SKM-1 treated with dmso at 0.1 percent for 144 hours (cell line): ENCODE measurements at regions not wholly inside any gene's neighbourhood (a gene's known extent, or its start where the extent isn't known, plus 50 kb on each side); places are given as distances from the start of the nearest gene placed in this dataset.

Experiments used
- DNase-seq: peaks from one replicate; lab custom pipeline; 2025; ENCODE audit not compliant: unreplicated experiment; lab: John Stamatoyannopoulos, UW

DNA sequence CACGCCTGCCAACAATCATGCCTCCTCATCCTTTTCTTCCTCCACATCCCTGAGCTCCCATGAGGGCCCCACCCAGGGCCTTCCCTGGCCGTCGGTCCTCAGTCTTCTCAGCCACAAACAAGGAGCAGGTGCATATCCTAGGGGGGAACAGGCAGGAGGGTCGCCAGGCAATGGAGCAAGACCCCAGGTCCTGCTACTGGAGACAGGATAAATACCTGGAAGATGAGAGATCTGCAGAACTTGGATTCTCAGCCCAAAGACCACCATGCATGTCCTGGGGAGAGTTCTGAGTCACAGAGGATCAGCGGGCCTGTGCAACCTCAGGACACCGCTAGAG, 344.7 kb upstream of the TSHZ3 start:
- no peak for DNase-seq

DNA sequence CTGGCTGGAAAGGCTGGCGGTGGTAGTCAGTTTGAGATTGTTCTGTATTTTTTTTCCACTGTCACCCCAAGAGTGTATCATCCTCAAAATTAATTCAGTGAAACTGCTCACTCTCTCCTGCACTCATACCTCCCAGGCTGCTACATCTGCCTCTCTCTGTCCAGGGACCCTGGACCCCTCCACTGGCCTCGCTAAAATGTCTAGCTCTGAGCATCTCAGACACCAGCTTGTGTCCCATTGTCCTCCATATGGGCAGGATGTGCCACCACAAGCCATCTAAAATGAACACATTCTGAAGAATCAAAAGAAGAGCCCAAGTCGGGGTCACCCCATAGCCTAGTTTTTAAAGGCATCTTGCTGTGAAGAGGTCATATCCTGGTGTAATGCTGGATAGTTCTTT, 345.5 kb upstream of the TSHZ3 start:
- no peak for DNase-seq

DNA sequence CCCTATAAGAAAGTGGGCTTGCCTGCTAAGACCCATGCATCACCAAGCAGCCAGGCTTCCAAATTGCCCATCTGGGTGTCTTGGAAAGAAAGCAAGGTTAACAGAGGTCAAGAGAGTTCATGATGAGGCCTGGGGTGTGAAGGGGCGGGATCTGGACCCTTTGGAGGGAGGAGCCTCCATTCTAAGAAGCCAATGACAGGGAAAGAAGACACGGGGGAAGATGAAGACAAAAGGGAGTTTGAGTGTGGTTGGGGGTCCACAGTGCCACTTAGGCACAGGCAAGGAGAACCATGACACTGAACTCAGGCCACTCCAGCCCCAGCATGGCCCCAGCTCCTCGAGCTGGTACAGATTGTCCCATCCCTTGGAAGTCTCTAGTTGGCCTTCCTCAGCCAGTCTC, 350.2 kb upstream of the TSHZ3 start:
- no peak for DNase-seq

- DNase-seq: no peak
Measured at GRCh38 chr19:31701146-31701545, 351.9 kb upstream of the TSHZ3 start.

DNA sequence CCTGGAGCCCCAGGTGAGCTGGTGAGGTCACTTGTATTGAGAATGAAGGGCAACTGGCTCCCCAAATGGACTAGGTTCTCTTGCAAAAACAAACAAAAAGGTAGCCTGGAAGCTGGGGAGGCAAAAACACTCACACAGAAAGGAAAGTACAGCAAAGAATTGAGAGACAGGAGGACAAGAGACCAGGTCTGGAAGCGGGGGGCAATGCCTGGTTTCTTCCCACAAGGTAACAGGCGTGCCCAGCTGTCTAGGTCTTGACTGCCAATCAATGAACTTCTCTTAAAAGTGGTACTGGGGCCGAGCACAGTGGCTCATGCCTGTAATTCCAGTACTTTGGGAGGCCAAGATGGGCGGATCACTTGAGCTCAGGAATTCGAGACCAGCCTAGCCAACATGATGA, 356.4 kb upstream of the TSHZ3 start:
- no peak for DNase-seq

DNA sequence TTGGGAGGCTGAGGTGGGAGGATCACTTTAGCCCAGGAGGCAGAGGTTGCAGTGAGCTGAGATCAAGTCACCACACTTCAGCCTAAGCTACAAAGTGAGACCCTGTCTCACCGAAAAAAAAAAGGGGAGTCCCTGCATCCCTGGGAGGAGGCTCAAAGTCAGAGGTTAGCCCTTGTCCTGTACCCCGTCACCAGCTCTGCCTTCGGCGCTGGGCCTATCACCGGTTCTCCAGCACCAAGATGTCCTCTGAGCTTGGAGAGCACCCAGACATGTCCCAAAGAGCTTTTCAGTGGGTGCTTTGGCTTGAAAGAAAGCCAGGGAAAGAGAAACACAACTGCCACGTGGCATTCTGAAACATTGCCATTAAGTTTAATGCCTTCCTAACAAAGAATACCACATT, 356.9 kb upstream of the TSHZ3 start:
- no peak for DNase-seq

DNA sequence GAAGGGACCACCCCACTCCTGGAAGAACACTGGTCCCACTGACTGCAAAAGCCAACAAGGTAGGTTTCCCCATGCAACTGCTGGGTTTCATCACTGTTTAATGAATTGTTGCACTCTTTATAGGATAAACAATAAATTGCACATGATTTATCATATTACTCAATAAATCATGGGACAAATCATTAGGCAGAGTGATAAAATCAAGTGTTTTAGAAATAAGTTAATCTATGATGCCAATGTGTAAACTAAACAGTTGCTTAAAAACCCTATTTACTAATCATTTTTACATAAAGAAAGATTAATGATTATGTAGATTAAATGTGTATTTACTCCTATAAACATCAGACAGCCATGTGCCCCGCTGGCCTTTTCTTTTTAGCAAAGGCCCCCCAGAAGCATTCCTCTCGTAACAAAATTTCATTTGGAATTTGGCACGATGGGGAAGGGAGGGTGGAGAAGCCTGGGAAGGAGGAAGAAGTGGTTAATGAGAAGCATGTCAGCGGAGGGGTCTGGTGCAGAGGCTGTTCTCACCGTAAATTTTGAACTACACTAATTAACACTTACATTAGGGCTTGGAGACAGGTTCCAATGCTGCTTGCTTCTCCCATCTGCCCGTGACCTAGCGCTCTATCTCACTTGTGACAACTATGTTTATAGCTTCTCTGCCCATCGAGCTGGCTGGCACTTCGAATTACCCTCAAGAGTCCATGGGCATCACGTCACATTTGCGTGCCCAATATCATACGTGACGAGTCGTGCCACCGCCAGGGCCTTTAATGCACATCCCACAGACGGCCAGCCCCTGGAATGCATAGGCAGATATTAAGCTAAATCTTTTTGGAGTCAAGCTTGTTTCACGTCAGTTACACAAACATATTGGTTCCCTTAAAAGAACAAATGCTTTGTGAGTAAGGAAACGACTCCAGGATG, 357.7 kb upstream of the TSHZ3 start:
- no peak for DNase-seq

DNA sequence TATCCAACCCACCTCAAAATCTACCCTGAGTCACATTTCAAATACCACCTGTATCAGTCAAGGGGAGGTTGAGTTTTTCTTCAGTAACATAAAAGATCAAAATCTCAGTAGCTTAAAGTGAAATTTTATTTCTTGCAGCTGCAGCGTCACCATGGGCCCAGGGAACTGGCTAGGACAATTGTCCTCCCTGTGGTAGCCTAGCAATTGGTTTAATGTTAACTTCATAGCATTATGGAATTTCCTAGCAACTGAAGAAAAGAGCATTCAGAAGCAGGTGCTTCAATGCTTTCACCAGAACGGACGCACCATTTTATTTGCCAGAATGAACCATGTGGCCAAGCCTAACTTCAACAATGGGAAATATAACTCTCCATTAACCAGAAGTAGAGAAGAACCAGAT, 359.3 kb upstream of the TSHZ3 start:
- no peak for DNase-seq

DNA sequence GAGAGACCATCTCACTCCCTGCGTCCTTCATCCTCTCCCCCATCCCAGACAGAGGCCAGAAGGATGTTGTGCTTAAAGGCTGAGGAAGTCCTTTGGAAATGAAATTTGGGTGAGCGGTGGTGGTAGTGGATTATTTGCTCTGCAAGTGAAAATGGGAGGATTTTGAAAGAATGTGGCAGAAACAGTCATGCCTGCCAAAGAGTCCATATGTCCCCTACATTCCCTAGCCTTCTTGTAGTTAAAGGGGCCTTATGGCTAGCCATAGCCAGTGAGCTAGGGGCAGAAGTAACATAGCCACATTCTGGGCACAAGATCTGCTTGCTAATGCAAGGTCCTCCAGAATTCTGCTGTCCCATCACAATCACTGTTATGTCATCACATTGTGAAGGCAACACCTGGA, 360.2 kb upstream of the TSHZ3 start:
- no peak for DNase-seq

DNA sequence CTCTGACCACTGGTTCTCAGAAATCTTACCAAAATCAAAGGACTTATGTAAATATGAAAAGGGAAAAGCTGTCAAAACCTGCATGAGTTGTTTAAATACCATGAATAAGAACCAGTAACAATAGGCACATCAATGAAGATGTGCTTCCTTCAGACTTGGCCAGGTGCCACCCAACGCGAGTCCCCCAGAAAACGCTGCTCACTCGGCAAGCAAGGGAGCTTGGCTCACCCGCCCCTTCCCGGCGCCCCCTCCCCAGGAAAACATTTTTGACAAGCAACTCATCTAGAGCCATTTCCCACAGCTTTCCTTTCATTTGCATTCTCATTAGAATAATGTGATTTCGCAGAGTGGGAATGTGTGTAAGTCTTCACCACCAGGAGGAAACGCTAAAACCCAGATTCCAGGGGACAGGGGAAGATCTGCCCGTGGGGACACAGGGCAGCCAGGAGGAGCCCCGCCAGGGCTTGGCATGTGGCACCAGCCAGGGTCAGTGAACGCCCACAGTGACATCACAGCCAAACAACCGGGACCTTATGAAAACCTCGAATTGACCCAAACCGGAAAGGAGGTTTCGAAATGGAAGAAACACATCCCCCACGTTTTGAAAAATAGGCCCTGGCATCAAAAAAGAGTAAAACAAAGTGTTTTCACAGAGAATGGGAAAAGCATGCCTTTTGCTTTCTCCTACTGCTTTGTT, 366.2 kb upstream of the TSHZ3 start:
- no peak for DNase-seq

- DNase-seq: no peak
Measured at GRCh38 chr19:31716826-31717225, 367.6 kb upstream of the TSHZ3 start.

GRCh38 chr19:31717269-31717923, 368.2 kb upstream of the TSHZ3 start:
- DNase-seq: no peak

DNA sequence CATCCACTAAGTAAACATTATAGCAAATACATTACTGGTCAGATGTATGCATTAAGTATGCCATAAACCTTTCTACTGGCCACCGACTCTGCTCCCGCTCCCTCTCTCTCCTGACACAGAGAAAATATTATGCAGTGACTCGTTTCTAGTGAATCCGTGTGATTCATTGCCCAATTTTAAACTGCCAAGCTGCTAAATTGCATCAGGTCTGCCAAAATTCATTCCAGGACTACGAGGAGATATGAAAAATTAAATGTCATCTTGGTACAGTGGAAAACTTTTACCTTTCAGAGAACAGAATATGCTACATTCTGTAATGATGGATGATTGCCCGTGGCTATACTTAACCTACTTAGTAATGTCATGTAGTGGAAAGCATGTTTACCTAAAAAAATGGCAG, 368.8 kb upstream of the TSHZ3 start:
- DNase-seq: no peak

GRCh38 chr19:31718898-31719297, 369.7 kb upstream of the TSHZ3 start:
- no peak for DNase-seq

- no peak for DNase-seq
Measured at GRCh38 chr19:31723101-31723500, 373.9 kb upstream of the TSHZ3 start.

GRCh38 chr19:31725051-31725450, 375.8 kb upstream of the TSHZ3 start:
- no peak for DNase-seq

DNA sequence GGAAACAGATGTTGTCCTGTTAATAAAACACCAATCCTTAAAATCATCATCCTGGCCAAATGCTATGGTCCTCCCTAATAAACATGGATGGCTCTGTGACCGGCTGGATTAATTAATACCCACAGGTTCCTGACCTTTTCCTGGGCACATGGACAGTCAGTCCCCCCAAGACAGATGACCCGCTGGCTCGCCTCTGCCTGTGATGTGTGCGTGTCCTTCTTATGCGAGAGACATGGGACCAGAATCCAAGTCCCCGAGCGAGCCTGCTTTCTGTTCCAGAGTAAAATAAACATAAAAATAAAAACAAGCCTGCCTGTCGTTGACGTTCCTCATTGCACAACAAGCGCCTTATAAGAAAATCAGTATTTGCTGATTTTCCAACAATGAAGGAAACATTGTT, 378.3 kb upstream of the TSHZ3 start:
- DNase-seq: no peak

GRCh38 chr19:31730270-31730669, 381.0 kb upstream of the TSHZ3 start:
- DNase-seq: no peak

- no peak for DNase-seq
Measured at GRCh38 chr19:31733591-31733990, 384.4 kb upstream of the TSHZ3 start.

- DNase-seq: no peak
Measured at GRCh38 chr19:31742249-31742648, 393.0 kb upstream of the TSHZ3 start.

- DNase-seq: no peak
Measured at GRCh38 chr19:31745731-31746130, 396.5 kb upstream of the TSHZ3 start.

DNA sequence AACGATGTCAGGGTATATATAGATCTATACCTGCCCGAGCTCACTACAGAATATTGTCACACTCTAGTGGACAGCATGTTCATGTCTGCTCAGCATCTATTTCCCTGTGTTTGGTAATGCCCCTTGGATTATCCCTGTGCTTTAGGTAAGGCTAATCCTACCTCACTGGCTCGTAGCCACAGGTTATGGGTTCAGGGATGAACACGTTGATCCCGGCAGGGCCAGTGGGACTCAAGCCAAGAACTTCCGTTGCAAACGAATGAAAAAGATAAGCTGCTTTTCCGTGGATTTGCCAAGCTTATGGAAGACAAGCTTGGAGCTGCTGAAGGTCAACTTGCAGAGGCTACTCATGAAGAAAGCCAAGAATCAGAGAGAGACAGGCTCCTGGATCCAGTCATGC, 400.0 kb upstream of the TSHZ3 start:
- no peak for DNase-seq
